T-helper 2 cell treated with Interferon-gamma antibody and Interleukin-4, amounts not matched to agents 100 ng/mL and 5 ng/mL, for 36 hours (primary cell): ENCODE measurements at regions not wholly inside any gene's neighbourhood (a gene's known extent, or its start where the extent isn't known, plus 50 kb on each side); places are given as distances from the start of the nearest gene placed in this dataset.
"Not testable (repeated sequence)": the region's sequence is repeated elsewhere in the genome, so short reads cannot be mapped to it uniquely, and the experiment has no call there.

ENCODE experiments used
- intact Hi-C: fragments of 100-400 bp; cut with micrococcal nuclease; formaldehyde crosslinking; loops from one replicate; pipeline ENCODE4 v1.15.1; 2023

DNA sequence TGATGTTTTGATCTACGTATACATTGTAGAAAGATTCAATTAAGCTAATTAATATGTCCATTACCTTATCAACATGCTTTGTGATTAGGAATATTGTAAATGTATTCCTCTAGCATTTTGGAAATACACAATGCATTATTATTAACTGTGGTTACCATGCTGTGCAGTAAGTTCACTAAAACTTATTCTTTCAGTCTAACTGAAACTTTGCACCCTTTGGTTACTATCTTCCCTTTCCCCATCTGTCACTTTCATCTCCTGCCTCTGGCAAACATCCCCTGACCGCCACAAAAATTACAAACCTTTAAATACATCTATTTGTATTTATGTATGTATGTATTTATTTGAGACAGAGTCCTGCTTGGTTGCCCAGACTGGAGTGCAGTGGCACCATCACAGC is 388.0 kb downstream of the NYAP2 start:
- intact Hi-C loops, result no loop called here

DNA sequence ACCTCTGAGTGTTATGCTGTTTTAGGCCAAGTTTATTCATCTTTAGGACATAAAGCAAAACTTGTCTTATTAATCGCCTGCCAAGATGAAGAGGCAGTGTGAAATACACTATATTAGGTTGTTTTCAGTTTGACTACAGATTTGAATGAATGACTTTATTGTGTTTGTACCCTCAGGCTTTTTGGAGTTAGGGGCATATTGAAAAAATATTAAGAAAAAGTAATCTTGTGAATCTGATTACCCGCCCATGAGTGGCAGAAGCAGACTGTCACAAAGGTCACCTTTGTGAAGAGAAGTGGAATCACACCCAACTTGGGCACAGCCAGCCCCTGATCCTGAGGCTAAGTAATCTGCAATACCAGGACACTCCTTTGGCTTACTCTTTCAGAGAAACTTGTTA is 382.5 kb downstream of the NYAP2 start:
- intact Hi-C loops, result no loop called here

DNA sequence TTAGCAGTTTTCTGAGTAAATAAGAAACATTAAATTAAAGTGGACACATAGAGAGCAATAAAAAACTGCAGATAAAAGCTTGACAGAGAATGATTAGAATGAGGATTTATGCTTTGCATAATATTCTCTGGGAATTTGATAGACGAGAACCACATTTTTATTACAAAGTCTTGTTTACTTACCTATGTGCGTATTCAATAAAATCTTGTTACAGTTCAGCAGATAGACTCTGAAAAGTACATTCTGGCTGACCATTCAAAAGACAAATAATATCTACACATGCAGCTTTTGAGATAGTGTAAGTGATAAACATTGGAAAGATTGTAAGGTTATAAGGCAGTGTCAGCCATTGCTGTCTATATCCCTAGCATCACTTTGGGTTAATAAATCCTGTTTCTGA is 381.6 kb downstream of the NYAP2 start:
- intact Hi-C loops, result no loop called here

DNA sequence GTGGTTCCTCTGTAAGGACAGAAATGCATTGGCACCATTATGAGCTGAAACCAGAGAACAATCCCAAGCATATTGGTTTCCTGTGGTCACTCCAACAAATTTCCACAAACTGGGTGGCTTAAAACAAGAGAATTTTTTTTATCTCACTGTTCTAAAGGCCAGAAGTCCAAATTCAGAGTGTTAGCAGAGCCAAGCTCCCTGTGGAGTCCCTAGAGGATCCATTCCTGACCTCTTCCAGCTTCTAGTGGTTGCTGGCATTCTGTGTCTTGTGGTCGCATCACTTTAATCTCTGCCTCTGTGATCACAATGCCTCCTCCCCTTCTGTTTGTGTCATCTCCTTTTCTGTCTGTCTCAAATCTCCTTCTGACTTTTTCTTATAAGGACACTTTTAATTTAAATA is 380.3 kb downstream of the NYAP2 start:
- intact Hi-C loops, result no loop called here

DNA sequence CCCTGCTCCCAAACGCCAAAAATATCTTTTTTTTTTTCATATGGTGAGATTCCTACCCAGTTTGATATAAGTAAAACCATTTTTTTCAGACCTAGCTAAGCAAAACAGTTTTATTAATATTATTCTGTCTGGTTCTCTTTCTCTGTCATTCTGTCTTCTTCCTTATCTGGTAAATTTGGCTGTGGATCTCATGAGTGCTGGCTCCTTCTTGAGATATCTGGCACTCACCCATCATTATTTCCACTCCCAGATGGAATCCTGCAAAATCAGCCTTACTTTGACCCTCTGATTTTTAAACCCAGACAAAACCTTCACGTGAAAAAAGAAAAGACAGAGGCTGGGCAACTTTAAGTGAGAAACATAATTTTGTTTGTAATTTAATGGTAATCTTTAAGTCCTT is 373.6 kb downstream of the NYAP2 start:
- intact Hi-C loops, result no loop called here

DNA sequence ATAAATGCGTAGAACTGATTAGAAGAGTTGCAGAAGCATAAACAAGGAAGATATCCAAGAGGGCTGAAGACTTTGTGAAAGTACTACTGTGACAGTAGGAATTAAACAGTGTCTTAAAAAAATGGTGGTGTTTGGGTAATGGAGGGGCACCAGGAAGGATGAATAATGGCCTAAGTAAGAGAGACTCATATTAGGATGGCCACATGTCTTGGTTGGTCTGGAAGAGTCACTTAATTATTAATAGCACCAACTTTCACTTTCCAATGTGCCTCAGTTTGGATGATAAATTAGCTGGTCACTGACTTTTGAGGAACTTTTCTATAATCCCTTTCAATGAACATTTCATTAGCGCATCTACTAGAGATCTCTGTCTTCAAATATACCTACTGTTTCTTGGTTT is 372.2 kb downstream of the NYAP2 start:
- intact Hi-C loops, result no loop called here

DNA sequence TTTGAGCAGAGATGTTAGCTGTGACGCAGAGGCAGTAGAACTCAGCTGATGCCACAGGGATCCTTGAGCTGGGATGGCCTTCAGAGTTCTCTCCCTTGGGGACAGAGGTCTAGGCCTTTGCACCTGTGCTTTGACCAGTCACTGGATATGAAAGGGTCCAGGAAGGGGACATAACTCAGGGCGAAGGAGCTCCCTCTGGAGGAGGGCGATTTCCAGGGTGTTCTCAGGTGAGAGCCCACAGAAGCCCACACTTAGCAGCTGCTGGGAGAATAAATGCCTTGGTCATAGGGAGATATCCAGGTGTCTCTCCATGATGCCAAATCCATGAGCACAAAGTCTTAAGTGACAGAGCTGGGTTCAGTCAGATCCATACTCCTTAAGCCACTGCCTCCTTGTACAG is 369.2 kb downstream of the NYAP2 start:
- intact Hi-C loops, result no loop called here

DNA sequence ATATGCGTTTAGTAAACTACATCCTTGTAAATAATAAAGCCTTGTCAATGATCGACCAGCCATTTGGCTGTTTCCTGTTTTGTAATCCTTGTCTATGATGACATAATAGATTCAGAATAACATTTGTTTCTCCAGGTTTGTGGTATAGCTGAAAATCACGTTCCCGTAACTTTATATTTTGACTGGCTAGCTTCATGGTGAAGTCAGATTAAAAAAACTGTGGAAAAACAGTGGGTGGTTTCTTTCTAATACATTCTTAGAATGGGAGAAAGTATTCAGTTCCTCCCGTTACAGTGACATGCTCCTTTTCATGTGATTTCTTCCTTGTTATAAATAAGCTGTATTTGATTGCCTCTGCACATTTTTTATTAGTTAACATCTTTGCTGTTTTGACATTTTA is 366.9 kb downstream of the NYAP2 start:
- intact Hi-C loops, result no loop called here

DNA sequence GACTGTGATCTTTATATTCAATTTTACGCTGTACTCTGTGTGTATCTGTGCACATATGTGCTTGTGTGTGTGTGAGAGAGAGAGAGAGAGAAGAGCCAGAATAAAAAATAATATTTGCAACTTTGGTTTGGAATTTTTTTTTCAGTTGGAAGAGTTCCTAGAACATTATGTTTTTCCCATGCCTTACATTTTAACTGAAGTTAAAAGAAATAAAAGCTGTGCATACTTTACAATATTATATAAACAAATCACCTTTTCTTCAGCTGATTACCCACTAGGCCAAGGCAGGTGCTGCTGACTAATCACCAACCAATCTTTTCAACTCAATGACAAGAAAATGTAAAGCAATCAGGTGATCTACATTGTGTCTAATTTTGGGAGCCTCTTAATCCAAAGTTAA is 366.3 kb downstream of the NYAP2 start:
- intact Hi-C loops, result no loop called here

DNA sequence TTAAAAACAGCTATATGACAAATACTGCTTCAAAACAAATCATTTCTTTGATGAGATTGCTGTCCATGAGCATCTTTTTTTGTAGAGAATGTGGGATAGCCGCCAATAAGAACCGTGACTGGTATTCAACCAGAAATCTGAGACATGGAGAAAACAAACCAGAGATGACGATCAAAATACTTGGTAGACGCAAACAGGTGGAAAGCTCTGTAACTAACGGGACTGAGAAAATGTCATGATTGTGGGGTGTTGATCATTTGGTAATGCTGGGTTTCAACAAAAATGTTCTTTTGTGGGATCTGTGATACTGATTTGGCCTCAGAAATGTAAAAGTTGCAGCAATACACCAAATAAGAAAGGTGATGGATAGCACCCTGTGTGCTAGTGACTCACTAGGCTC is 364.8 kb downstream of the NYAP2 start:
- intact Hi-C loops, result no loop called here

DNA sequence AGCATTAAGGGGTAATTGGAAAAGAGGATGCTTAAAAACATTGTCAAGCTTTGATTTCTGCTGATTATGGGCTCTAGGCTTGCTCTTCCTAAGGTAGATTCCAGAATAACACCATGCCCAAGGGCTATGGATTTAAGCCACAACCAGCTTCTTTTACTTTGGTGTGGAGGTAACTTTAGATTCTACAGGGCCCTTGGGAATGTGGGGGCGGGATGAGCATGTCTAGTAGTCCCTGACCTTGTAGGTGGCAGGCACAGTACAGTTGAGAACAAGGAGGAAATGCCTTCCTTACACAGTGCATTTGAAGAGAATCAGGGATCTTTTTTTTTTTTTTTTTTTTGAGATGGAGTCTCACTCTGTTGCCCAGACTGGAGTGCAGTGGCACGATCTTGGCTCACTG is 364.2 kb downstream of the NYAP2 start:
- intact Hi-C loops, result no loop called here

DNA sequence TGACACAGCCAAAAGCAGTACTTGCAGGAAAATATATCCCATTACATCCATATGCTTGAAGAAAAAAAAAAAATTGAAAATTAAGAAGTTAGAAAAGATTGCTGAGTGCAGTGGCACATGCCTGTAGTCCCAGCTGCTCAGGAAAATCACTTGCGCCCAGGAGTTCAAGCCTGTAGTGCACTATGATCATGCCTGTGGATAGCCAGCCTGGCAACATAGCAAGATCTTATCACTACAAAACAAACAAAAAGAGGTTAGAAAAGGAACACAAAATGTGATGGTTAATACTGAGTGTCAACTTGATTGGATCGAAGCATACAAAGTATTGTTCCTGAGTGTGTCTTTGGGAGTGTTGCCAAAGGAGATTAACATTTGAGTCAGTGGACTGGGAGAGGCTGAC is 361.9 kb downstream of the NYAP2 start:
- intact Hi-C loops, result no loop called here

DNA sequence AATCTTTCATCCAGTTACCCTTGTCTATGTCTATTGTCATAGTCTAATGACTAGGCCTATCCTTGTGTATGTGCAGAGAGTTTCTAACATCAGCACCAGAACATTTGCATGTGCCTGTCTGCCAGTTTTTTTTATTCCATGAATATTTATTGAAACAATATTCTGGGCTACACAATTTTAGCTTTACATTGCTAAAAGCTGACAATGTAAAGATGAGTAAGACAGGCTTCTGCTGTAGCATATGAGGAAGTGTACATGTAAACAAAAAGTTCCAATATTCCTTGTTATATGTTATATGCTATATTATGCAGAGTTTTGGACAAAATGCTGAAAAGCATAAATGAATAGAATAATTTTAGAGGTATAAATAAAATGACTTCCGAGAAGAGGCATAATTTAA is 357.7 kb downstream of the NYAP2 start:
- intact Hi-C loops, result no loop called here

DNA sequence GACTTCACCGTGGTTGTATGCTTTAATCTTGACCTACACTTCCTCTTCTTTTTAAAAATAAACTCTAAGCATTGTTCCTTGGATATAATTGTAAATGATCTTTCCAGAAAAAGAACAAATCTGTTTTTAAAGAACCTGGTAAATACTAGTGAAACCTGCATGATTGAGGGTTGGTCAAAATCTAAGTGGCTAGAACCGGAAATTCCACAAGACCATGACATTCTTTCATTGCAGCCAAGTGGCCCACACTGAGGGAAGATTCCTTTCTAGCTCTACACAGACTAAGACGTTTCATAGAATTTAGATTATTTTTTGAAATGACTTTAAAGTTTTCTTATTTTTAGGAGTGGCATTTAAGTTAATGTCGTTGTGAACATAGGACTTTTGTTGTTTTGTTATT is 356.7 kb downstream of the NYAP2 start:
- intact Hi-C loops, result no loop called here

DNA sequence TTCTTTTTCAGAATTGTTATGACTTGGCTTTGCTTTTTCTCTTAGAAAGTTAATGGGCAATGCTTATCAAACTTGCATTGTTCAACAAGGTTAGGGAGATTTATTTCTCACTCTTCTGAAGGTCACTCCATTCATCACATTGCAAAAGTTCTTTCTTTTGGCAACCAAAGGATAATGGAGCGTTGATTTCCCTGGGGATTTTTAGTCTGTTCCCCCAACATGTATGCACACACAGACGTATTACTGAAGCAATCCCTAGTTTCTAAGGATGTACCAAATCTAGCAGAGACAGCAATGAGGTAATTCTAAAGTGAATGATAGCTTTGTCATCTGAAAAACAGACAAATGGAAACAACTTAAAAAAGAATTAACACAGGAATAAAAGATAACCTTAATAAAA is 349.1 kb downstream of the NYAP2 start:
- intact Hi-C loops, result no loop called here

DNA sequence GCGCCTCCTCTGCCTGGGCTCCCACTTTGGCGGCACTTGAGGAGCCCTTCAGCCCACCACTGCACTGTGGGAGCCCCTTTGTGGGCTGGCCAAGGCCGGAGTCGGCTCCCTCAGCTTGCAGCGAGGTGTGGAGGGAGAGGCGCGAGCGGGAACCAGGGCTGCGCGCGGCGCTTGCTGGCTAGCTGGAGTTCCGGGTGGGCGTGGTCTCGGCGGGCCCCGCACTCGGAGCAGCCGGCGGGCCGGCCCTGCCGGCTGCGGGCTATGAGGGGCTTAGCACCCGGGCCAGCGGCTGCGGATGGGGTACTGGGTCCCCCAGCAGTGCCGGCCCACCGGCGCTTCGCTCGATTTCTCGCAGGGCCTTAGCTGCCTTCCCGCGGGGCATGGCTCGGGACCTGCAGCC is 344.5 kb downstream of the NYAP2 start:
- intact Hi-C loops, result not testable (repeated sequence)

DNA sequence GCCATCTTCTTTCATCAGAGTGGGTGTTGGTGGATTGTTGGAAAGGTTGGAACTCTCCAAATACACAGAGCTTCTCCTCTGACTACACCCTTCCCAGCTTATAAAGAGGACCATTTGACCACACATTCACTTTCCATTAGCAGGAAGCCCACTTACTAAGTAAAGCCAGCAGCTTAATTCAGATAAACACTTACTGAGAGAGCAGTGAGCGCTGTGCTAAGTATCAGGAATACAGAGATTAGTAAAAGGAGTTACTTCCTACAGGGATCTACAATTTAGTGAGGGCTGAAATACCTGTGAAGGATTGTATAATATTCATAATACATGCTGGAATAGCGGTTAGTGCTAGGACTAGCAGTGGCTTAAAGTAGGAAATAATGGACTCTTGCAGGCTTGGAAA is 343.0 kb downstream of the NYAP2 start:
- intact Hi-C loops, result no loop called here

DNA sequence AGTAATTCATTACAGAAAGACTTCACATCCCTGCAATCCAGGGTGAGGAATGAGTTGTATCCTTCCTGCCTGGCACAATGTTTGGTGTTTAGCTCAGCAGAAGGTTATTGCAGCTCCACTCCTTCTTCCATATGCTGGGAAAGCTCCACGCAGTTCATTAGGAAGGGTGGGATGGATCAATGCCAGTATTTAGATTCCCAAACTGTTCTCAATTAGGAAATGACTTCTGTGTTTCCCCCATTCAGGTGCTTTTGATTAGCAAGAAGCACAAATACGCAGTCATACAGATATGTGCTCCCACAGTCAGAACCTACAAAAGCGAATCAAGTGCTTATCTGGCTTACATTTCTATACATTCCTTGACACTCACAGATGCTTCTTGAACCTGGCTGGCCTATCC is 340.6 kb downstream of the NYAP2 start:
- intact Hi-C loops, result no loop called here

DNA sequence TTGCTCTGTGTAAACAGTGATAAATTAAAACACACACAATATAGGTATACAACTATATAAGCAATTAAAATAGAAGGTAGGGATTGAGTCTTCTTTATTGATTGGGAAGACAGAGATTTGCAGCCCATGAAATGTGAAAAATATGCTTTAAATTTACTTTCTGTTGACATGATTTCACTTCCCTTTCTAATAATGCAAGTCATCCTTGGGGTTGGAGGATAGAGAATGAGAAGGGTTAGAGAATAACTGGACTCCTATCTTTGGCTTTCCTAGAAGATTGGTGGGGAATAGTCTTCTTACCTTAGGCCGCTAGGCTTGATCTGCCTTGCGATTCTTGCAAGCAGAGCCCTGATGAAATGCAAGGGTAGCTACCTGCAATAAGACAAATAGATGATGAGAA is 339.8 kb downstream of the NYAP2 start:
- intact Hi-C loops, result no loop called here

DNA sequence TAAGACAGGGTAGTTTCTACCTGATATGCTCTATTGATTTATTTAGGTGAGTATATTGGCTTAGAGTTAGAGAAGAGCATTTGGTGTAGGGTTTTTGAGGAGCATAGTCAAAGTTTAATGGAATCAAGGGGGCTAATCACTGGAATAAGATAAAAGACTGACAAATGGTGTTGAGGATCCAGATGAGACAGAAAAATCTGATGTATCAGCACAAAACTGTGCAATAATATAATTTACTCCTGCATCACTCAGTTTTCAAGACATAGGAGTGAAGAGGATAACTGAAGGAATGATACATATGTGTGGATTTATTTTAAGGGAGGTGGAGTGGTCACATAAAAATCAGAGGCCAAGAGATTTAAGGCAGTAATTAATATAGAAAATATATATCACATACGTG is 339.2 kb downstream of the NYAP2 start:
- intact Hi-C loops, result no loop called here

DNA sequence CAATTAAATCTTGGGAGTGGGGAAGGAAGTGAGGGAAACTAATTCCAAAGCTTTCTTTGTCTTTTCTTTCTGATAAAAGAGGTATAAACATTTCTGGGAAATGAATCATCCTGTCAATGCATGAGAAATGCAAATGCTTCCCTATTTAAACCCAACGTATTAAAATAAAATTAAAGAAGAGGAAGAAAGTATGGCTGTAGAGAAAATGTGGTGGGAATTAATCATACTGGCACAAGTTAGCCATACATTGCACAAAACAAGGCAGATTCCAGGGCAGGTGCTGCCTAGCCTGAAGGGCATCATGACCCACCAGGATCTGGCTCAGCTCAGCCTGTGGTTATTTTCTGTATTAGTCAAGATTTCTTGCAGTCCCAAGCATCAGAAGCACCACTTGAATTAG is 338.0 kb downstream of the NYAP2 start:
- intact Hi-C loops, result no loop called here

DNA sequence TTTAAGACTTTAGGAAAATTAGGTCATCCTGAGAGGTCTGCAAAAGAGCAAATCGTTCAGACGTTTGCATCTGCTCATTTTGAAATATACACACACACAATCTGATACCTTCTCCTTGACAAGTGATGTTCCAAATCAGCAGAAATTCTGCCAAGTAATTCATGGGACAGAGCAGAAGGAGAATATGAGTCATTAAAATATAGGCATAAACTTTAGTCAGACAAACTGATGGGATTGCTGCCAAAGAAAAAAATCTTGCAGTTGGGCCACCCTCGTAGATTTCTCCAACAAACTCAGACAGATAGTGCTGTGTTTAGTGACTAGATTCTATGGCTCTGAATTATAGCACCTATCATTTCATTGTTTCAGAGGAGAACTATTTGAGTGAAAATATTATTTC is 336.3 kb downstream of the NYAP2 start:
- intact Hi-C loops, result no loop called here

DNA sequence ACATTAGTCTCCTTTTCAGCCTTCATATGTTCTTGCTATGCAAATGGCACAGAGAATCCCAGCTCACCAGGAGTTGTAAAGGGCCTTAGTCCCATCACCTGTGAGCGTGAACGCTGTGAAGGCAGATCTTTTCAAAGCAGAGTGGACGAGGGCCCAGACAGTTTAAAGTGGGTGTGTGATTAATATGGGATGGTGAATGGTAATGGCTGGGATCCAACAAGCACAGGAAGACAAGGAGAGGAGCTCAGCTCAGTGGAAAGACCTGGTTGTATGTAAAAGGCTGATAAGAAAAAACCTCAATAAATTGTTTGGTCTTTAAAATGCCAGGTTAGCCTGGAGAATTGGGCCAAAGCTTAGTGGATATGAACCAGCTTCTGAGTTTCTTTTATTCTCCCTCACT is 326.2 kb downstream of the NYAP2 start:
- intact Hi-C loops, result no loop called here
